GM21786 (cell line): ENCODE measurements at regions not wholly inside any gene's neighbourhood (a gene's known extent, or its start where the extent isn't known, plus 50 kb on each side); places are given as distances from the start of the nearest gene placed in this dataset.
A peak's percentile ranks its signal among the peaks of the same experiment; 100 is the strongest.

Experiments used
- ATAC-seq: cut with Tn5 transposase; IDR thresholded peaks from one replicate; pipeline ENCODE4 v1.9.1; 2021; ENCODE audit not compliant: unreplicated experiment

- ATAC-seq = no peak
Measured at GRCh38 chr13:40403509-40404241, 262.8 kb downstream of the FOXO1 start.

- ATAC-seq = no peak
Measured at GRCh38 chr13:40404407-40404806, 262.0 kb downstream of the FOXO1 start.

GRCh38 chr13:40404967-40405716 is 261.3 kb downstream of the FOXO1 start:
- ATAC-seq = no peak

- no peak for ATAC-seq
Measured at GRCh38 chr13:40406405-40407120, 259.9 kb downstream of the FOXO1 start.

- no peak for ATAC-seq
Measured at GRCh38 chr13:40407567-40407966, 258.9 kb downstream of the FOXO1 start.

- ATAC-seq = no peak
Measured at GRCh38 chr13:40408602-40409001, 257.8 kb downstream of the FOXO1 start.

GRCh38 chr13:40409278-40409677 is 257.2 kb downstream of the FOXO1 start:
- no peak for ATAC-seq

GRCh38 chr13:40410315-40410714 is 256.1 kb downstream of the FOXO1 start:
- ATAC-seq = no peak

- ATAC-seq = no peak
Measured at GRCh38 chr13:40420160-40420740, 246.2 kb downstream of the FOXO1 start.

- no peak for ATAC-seq
Measured at GRCh38 chr13:40422588-40423235, 243.7 kb downstream of the FOXO1 start.

- no peak for ATAC-seq
Measured at GRCh38 chr13:40428354-40428753, 238.1 kb downstream of the FOXO1 start.

GRCh38 chr13:40429706-40430545 is 236.5 kb downstream of the FOXO1 start:
- ATAC-seq = no peak

- ATAC-seq = peak; percentile 73
Measured at GRCh38 chr13:40432018-40432978, 234.1 kb downstream of the FOXO1 start.

- no peak for ATAC-seq
Measured at GRCh38 chr13:40433001-40433400, 233.4 kb downstream of the FOXO1 start.

- ATAC-seq = no peak
Measured at GRCh38 chr13:40433577-40433976, 232.9 kb downstream of the FOXO1 start.

GRCh38 chr13:40434516-40435397 is 231.7 kb downstream of the FOXO1 start:
- ATAC-seq = peak; percentile 57

GRCh38 chr13:40438022-40438680 is 228.3 kb downstream of the FOXO1 start:
- ATAC-seq = no peak
